ENCODE measurements at regions not wholly inside any gene's neighbourhood (a gene's known extent, or its start where the extent isn't known, plus 50 kb on each side); places are given as distances from the start of the nearest gene placed in this dataset.

DNA sequence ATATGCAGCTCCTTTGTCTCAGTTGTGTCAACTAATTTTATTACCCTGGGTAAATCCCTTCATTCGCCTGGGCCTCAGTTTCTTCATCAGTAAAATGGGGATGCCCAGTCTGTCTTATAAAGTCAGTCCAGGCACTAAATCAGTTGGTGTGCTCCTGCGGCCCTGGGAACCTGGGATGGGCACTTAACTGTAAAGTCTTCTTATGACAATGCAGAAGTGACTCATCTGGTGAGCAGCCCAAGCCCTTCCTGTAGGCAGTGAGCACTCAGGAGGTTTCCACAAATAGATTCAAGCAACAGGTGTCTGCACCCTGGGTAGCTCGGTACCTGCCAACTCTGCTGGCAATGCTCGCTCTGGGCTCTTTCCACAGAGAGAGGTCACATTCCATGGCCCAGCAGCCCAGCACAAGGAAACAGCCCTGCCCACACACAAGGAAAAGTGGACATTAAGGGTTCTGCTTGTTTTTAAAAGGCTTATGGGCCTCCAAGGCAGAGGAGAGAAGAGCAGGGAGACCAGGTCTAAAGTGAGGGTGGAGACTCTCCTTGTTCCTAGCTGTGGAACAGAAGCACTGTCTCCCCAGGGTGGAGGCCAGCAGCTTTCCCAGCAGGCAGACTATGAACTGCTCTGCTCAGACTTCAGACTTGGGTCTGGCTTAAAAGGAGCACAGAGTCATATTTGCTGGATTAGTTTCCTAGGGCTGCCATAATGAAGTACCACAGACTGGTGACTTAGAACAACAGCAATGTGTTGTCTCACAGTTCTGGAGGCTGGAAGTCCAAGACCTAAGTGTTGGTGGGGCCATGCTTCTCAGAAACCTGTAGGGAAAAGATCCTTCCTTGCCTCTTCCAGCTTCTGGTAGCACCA, 89.7 kb upstream of the ADRA1B start:
- no peak for DNase-seq

DNA sequence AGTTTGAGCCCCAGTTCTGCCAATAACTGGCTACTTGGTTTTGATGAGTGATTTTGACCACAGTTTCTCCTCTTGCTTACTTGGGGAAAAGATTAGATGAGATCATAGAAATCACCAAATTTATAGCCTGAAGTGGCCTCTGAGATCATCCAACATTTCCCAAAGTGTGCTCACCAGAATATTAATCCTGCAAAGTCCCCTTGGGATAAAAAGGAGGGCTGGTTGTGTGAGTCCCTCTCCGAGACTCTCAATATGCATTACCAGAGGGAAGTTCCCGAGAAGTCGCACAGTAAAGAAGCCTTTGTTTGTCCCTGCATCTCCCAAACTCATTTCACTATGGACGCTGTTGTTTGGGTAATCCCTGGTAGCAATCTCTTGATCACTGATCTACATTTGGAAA, 88.4 kb upstream of the ADRA1B start:
- no peak for DNase-seq

GRCh38 chr5:159832073-159832472, 84.2 kb upstream of the ADRA1B start:
- DNase-seq = no peak

DNA sequence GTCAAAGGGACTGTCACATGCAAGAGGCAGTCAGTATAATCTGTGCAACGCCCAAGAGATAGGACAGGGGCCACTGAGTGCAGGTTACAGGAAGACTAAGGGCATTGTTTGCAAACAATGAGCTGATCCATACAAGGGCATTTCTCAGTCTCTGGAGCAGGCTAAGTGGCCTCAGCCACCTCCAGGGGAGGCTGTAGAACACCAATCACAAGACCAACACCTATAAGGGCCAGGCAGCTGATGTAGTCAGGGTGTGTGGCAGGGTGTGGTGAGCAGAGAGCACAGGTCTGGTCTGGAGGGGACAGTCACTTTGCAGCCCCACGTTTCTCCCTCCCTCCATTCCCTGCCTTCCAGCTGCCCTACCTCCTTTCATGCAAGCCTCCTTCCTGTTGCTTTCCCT, 83.2 kb upstream of the ADRA1B start:
- DNase-seq = no peak

DNA sequence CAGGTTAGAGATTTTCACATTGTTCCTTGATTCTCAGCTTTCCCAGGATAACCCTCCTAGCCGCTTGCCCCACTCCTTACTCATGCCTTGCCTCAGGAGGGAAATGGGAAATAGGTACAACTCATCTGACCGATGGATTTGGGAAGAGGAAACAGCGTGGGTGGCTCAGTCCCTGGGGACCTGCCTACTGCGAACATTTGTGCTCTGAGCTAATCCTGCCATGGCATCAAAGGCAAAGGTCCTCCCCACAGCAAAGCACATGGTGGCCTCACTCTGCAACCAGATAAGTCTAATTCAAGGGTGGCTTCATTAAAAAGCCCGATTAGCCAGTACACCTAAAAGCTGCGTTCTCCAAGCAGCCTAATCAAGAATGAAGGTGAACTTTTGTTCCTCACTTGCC, 82.4 kb upstream of the ADRA1B start:
- no peak for DNase-seq

- no peak for DNase-seq
Measured at GRCh38 chr5:159835548-159835947, 80.7 kb upstream of the ADRA1B start.

DNA sequence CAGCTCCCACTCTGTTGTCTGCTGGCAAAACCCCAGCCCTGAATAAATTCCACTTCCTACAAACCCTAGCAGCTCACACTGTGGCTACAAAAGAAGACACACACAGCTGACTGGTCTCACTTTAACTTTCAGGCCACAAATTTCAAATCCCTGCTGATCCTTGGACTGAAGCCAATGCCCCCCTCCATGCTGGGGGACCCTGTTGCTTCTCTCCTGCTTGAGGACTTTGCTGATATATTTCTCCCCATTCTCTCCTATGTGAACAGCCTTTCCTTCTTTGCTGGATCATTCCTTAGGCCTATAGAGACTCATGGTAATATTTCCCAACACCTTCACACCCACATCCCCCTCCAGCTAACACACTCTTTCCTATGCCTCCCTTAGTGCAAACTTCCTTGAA, 79.6 kb upstream of the ADRA1B start:
- DNase-seq = no peak

DNA sequence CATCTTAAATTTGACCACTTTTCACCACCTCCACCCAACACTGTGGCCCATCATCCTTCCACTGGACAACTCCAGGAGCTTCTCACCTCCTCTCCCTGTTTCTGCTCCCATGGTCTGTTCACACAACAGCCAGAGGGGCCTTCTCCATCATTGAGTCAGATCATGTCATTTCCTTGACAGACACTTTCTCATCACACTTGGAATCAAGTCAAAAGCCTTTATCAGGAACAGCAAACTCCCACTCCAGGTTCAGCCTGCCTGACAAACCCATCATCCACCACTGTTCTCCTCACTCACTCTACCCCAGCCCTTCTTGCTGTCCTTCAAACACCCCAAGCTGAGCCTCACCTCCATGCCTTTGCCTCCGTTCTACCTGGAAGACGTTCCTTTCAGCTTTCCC, 78.4 kb upstream of the ADRA1B start:
- no peak for DNase-seq

GRCh38 chr5:159838551-159839222, 77.6 kb upstream of the ADRA1B start:
- DNase-seq = no peak

- no peak for DNase-seq
Measured at GRCh38 chr5:159844267-159845121, 71.8 kb upstream of the ADRA1B start.

GRCh38 chr5:159849437-159850083, 66.7 kb upstream of the ADRA1B start:
- no peak for DNase-seq

GRCh38 chr5:159850160-159850559, 66.1 kb upstream of the ADRA1B start:
- no peak for DNase-seq

GRCh38 chr5:159851053-159851452, 65.2 kb upstream of the ADRA1B start:
- no peak for DNase-seq

- no peak for DNase-seq
Measured at GRCh38 chr5:159854916-159855315, 61.4 kb upstream of the ADRA1B start.

GRCh38 chr5:159855476-159856191, 60.6 kb upstream of the ADRA1B start:
- DNase-seq = no peak

DNA sequence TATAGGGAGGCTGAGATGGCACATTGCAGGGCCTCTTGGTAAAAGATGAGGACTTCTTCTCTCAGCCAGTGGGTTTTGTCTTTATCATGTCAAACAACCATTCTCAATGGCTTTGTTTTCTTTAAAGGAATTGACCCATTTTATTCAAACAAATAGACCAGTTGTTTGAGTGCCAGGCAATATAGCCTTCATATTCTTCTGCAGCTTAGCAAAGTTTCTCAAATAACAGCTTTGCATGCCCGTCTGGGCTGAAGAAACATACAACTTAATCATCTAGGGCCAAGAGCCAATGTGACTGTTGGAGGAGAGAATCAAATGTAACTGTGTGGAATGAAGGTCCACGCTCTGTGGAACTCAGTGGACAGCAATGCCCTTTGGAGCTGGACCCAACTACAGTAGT, 57.4 kb upstream of the ADRA1B start:
- no peak for DNase-seq

DNA sequence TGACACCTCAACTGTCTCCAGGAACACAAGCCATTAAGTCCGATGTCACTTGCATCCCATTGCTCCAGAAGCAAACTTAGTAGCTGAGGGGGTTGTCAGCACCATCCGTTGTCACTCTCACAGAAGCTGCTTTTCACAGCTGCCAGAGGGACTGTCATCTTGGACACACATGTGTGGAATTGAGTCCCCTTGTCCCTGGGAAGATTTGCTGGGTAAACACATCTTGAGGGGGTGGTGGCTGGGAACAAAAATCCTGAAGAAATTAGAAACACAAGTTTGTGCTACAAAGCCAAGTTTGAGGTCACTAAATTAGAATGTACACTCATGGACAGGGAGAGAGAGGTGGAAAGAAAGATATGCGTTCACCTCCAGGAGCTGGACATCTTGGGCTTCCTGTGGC, 55.2 kb upstream of the ADRA1B start:
- no peak for DNase-seq

- no peak for DNase-seq
Measured at GRCh38 chr5:159864885-159865691, 51.2 kb upstream of the ADRA1B start.

- DNase-seq = no peak
Measured at GRCh38 chr5:159866093-159866492, 50.2 kb upstream of the ADRA1B start.
